Endothelial cell of umbilical vein (primary cell): ENCODE measurements at regions not wholly inside any gene's neighbourhood (a gene's known extent, or its start where the extent isn't known, plus 50 kb on each side); places are given as distances from the start of the nearest gene placed in this dataset.

Source experiments
- BruUV-seq: library from RNA; stranded (reverse); fragments of 400-500 nt; replicated peaks from 2 replicates; lab custom pipeline; 2021; lab: Mats Ljungman, UMichigan
- CTCF ChIA-PET: fragments of 300-600, 350-600 bp; sonication (Branson Sonifier 250); formaldehyde crosslinking; loops from one replicate; lab custom pipeline; 2021; ENCODE audit warnings: antibody characterized with exemption, inconsistent platforms; lab: Charles Lee
- POLR2A ChIA-PET: fragments of 300-600, 350-600 bp; sonication (Branson Sonifier 250); formaldehyde crosslinking; loops from one replicate; lab custom pipeline; 2021; ENCODE audit warnings: antibody characterized with exemption, inconsistent platforms; lab: Charles Lee
- DNase-seq: peaks from one replicate; pipeline ENCODE4 v3.0.0-alpha.2; 2011; ENCODE audit warnings: low read depth, low spot score
- FAIRE-seq: peaks from 2 replicates; lab custom pipeline; 2011; peaks lifted over from hg19 to GRCh38; lab: Jason Lieb, UNC
- H2AFZ ChIP-seq: 2 replicates; pipeline ENCODE4 v1.6.0; 2012; ENCODE audit warnings: low read depth, low read length, control low read depth, inconsistent platforms
- H3K27ac ChIP-seq: 2 replicates; pipeline ENCODE4 v1.5.1; 2011; ENCODE audit warnings: low read depth, mild to moderate bottlenecking, control low read depth, low read length, moderate library complexity; ENCODE audit not compliant: insufficient read depth
- H3K27me3 ChIP-seq, 2 experiments: 2 replicates each; pipeline versions ENCODE4 v1.6.0 to v1.6.1; 2011; ENCODE audit warnings: low read length in 2 of 2, mixed read lengths in 1 of 2; ENCODE audit not compliant: control insufficient read depth in 2 of 2, insufficient read depth in 2 of 2
- H3K36me3 ChIP-seq, 2 experiments: 2 replicates in 1 of 2; 3 replicates in 1 of 2; pipeline ENCODE4 v1.5.1; 2011; ENCODE audit warnings: low read length in 2 of 2, mild to moderate bottlenecking in 1 of 2, moderate library complexity in 1 of 2; ENCODE audit not compliant: control insufficient read depth in 2 of 2, insufficient read depth in 2 of 2; ENCODE audit errors: extremely low read depth in 1 of 2
- H3K4me1 ChIP-seq: 3 replicates; pipeline ENCODE4 v1.5.1; 2011; ENCODE audit warnings: mild to moderate bottlenecking, low read length; ENCODE audit not compliant: control insufficient read depth, insufficient read depth; ENCODE audit errors: extremely low read depth
- H3K4me2 ChIP-seq: 2 replicates; pipeline ENCODE4 v1.6.1; 2011; ENCODE audit warnings: low read length, control low read depth, mixed read lengths; ENCODE audit not compliant: insufficient read depth
- H3K4me3 ChIP-seq, 3 experiments: fragments of 200-600 bp in 1 of 3; sonication (generic), shearing (Covaris generic) in 1 of 3; replicated peaks in 1 of 3; 2 replicates each; pipeline ENCODE4 v1.5.1; 2011 to 2016; ENCODE audit warnings: control low read depth in 3 of 3, low read length in 3 of 3, mild to moderate bottlenecking in 2 of 3, inconsistent platforms in 1 of 3, low read depth in 1 of 3, moderate library complexity in 1 of 3; ENCODE audit not compliant: insufficient read depth in 1 of 3
- H3K79me2 ChIP-seq: 2 replicates; pipeline ENCODE4 v1.6.0; 2012; ENCODE audit warnings: low read length, inconsistent platforms; ENCODE audit not compliant: control insufficient read depth, insufficient read depth
- H3K9ac ChIP-seq: replicated peaks from 2 replicates; pipeline ENCODE3; 2011; ENCODE audit warnings: low read length, control low read depth; ENCODE audit not compliant: insufficient read depth; ENCODE audit errors: extremely low read depth
- H3K9me1 ChIP-seq: replicated peaks from 3 replicates; pipeline ENCODE4 v1.6.0; 2011; ENCODE audit warnings: mild to moderate bottlenecking, low read length; ENCODE audit not compliant: control insufficient read depth, insufficient read depth; ENCODE audit errors: extremely low read depth
- H3K9me3 ChIP-seq: replicated peaks from 2 replicates; pipeline ENCODE4 v1.5.1; 2012; ENCODE audit warnings: low read length, inconsistent platforms; ENCODE audit not compliant: control insufficient read depth, insufficient read depth
- H4K20me1 ChIP-seq: replicated peaks from 2 replicates; pipeline ENCODE3; 2011; ENCODE audit warnings: mild to moderate bottlenecking, low read length; ENCODE audit not compliant: control insufficient read depth, insufficient read depth; ENCODE audit errors: extremely low read depth
- EZH2 ChIP-seq: IDR thresholded peaks from 2 replicates; pipeline ENCODE4 v1.6.1; 2012; ENCODE audit warnings: borderline replicate concordance, low read depth, mild to moderate bottlenecking, moderate library complexity, low read length, inconsistent platforms; ENCODE audit not compliant: severe bottlenecking
- FOS ChIP-seq: IDR thresholded peaks from 2 replicates; pipeline ENCODE4 v1.6.1; 2011; ENCODE audit warnings: mild to moderate bottlenecking, low read length, moderate library complexity, borderline replicate concordance; ENCODE audit not compliant: insufficient read depth
- GATA2 ChIP-seq: IDR thresholded peaks from 2 replicates; pipeline ENCODE4 v1.7.0; 2011; ENCODE audit warnings: low read depth, mild to moderate bottlenecking, moderate library complexity, mixed read lengths, low read length; ENCODE audit not compliant: insufficient read length, insufficient read depth
- JUN ChIP-seq: IDR thresholded peaks from 2 replicates; pipeline ENCODE4 v1.6.1; 2011; ENCODE audit warnings: borderline replicate concordance, low read depth; ENCODE audit not compliant: insufficient read length, insufficient read depth
- MYC ChIP-seq: IDR thresholded peaks from one replicate; pipeline ENCODE4 v1.6.1; 2011; ENCODE audit warnings: mild to moderate bottlenecking, low read depth, low read length
- POLR2A ChIP-seq: IDR thresholded peaks from 2 replicates; pipeline ENCODE4 v1.6.1; 2012; ENCODE audit warnings: low read depth, mild to moderate bottlenecking, control low read depth, low read length
- POLR2AphosphoS5 ChIP-seq: IDR thresholded peaks from 2 replicates; pipeline ENCODE4 v1.6.1; 2012; ENCODE audit warnings: low read depth, mild to moderate bottlenecking, control low read depth, low read length, moderate library complexity; ENCODE audit not compliant: insufficient read depth
- dilution Hi-C: fragments of 300-500 bp; cut with MboI; formaldehyde crosslinking; loops from one replicate; pipeline ENCODE4 v1.15.0; 2019; ENCODE audit warnings: low sequenced_read_pairs; ENCODE audit not compliant: extremely low pct_ligation_motif_present
- intact Hi-C: fragments of 100-400 bp; cut with micrococcal nuclease; formaldehyde crosslinking; loops from one replicate; pipeline ENCODE4 v1.10.0; 2022
- TF ChIP-seq, protein P1 (sequence below), 2 donors: IDR thresholded peaks; 1 replicate in 1 of 2; 2 replicates in 1 of 2; pipeline ENCODE4 v1.5.1; 2011; ENCODE audit warnings: low read length in 2 of 2, mild to moderate bottlenecking in 2 of 2, moderate library complexity in 2 of 2, control low read depth in 1 of 2, inconsistent platforms in 1 of 2, low read depth in 1 of 2; ENCODE audit not compliant: insufficient read depth in 1 of 2; ENCODE audit errors: extremely low read depth in 1 of 2
- TF ChIP-seq, protein P2 (sequence below): IDR thresholded peaks from 2 replicates; pipeline ENCODE4 v1.6.1; 2011; ENCODE audit not compliant: insufficient read depth, insufficient read length

GRCh38 chr13:88125055-88125454 is 453.9 kb downstream of the SLITRK5 start:
- TF ChIP-seq EZH2 = no peak
- TF ChIP-seq, protein P1, sequence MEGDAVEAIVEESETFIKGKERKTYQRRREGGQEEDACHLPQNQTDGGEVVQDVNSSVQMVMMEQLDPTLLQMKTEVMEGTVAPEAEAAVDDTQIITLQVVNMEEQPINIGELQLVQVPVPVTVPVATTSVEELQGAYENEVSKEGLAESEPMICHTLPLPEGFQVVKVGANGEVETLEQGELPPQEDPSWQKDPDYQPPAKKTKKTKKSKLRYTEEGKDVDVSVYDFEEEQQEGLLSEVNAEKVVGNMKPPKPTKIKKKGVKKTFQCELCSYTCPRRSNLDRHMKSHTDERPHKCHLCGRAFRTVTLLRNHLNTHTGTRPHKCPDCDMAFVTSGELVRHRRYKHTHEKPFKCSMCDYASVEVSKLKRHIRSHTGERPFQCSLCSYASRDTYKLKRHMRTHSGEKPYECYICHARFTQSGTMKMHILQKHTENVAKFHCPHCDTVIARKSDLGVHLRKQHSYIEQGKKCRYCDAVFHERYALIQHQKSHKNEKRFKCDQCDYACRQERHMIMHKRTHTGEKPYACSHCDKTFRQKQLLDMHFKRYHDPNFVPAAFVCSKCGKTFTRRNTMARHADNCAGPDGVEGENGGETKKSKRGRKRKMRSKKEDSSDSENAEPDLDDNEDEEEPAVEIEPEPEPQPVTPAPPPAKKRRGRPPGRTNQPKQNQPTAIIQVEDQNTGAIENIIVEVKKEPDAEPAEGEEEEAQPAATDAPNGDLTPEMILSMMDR (IDR thresholded peaks at IDR 0.05; ENCODE audit: extremely low read depth in 1 of 2, insufficient read depth in 1 of 2, low read depth in 1 of 2, low read length in 2 of 2) = no peak
- TF ChIP-seq POLR2A = no peak
- H3K79me2 ChIP-seq = no peaks in the 10 kb centered on the region
- no peak overlapping the region for H3K4me3 ChIP-seq
- H3K36me3 ChIP-seq = no peaks in the 10 kb centered on the region
- CTCF ChIA-PET = interaction anchor here (1.8 kb wide), 1 partner anchor 19 kb away, joined by 4 read pairs; no protein-coding TSS in a partner anchor
- H4K20me1 ChIP-seq = no peaks in the 10 kb centered on the region
- H3K4me1 ChIP-seq = no peaks in the 10 kb centered on the region
- DNase-seq (no peak), FAIRE-seq (no peak)
- H2AFZ ChIP-seq = no peak overlapping the region
- no peaks in the 10 kb centered on the region for H3K9me3 ChIP-seq
- no peak overlapping the region for H3K4me2 ChIP-seq
- POLR2A ChIA-PET = no interaction called here
- H3K27me3 ChIP-seq = no peaks in the 10 kb centered on the region
- BruUV-seq = no TSS peak
- dilution Hi-C loops = no loop called here
- no peak overlapping the region for H3K9ac ChIP-seq
- H3K9me1 ChIP-seq = no peaks in the 10 kb centered on the region
- no peak overlapping the region for H3K27ac ChIP-seq
- intact Hi-C loops = no loop called here

DNA sequence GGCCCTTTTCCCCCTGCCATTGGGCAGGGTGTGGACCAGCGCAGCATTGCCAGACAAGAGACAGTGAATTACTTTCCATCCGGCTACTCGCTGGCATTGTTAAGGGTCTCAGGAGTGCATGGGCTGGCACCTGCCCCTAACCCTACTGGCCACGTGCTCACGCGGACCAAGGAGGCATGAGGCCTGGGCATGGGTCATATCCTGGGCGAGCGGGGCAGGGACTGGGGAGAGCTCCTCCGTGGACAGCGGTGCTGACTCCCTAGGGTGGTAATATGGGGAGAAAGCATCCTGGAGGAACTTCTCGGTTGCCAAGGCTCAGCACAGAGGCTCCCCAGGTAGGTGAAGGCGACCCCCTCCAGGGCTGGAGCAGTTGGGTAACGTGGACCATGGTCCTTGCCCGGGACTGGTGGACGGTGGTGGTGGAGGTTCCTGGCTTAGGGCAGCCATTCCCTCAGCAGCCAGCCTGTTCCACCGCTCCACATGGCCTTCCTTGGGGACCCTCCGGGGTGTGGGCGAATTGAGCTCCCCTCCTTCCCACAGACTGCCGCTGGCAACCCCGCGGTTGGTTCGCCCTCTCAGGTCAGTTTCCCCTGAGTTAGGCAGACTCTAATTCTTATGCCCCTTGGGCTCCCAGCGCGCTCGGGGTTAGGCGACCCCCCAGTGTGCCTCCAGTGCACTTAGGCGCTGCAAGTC is 465.1 kb downstream of the SLITRK5 start:
- POLR2A ChIA-PET = no interaction called here
- H3K9me3 ChIP-seq = peaks cover 3% of the 10 kb centered on the region
- H3K27me3 ChIP-seq = no peaks in the 10 kb centered on the region
- no peak for DNase-seq
- CTCF ChIA-PET = no interaction called here
- H3K9me1 ChIP-seq = no peaks in the 10 kb centered on the region
- no peaks in the 10 kb centered on the region for H3K79me2 ChIP-seq
- TF ChIP-seq JUN (no peak), EZH2 (no peak), POLR2AphosphoS5 (no peak), POLR2A (no peak), GATA2 (no peak), MYC (no peak), FOS (no peak)
- TF ChIP-seq, protein P1 (IDR thresholded peaks at IDR 0.05; ENCODE audit: extremely low read depth in 1 of 2, insufficient read depth in 1 of 2, low read depth in 1 of 2, low read length in 2 of 2) = no peak
- TF ChIP-seq, protein P2, sequence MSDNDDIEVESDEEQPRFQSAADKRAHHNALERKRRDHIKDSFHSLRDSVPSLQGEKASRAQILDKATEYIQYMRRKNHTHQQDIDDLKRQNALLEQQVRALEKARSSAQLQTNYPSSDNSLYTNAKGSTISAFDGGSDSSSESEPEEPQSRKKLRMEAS = no peak
- H3K4me2 ChIP-seq = no peak overlapping the region
- H3K4me3 ChIP-seq = no peak overlapping the region
- dilution Hi-C loops (no loop called here), intact Hi-C loops (no loop called here)
- H3K36me3 ChIP-seq = no peaks in the 10 kb centered on the region
- no TSS peak for BruUV-seq
- H3K4me1 ChIP-seq = no peaks in the 10 kb centered on the region
- no peak overlapping the region for H3K27ac ChIP-seq
- FAIRE-seq = no peak
- H2AFZ ChIP-seq = no peak overlapping the region
- H3K9ac ChIP-seq = no peak overlapping the region
- H4K20me1 ChIP-seq = no peaks in the 10 kb centered on the region
